AG09319 (cell line): ENCODE measurements at regions not wholly inside any gene's neighbourhood (a gene's known extent, or its start where the extent isn't known, plus 50 kb on each side); places are given as distances from the start of the nearest gene placed in this dataset.

ENCODE experiments used
- DNase-seq: peaks from one replicate; pipeline ENCODE4 v3.0.0-alpha.2; 2010; ENCODE audit warnings: low read depth; ENCODE audit errors: extremely low read depth
- CTCF ChIP-seq: IDR thresholded peaks from 2 replicates; pipeline ENCODE4 v1.5.1; 2011; ENCODE audit warnings: low read depth, mild to moderate bottlenecking, inconsistent platforms, low read length, moderate library complexity

DNA sequence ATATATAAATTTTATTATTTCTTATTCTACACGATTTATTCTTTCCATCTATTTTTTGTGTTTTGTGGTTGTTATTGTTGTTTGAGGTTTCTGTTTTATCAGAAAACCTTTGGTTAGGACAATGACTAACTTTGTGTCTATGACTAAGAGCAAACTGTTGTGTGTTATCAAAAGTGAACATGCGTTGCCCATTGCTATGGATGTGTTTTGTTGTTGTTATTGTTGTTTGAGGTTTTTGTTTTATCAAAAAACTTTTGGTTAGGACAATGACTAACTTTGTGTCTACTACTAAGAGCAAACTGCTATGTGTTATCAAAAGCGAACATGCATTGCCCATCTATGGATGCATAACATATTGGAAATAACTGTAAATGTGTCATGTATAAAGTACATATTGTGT lies 692.3 kb downstream of the SLITRK1 start:
- no peak for TF ChIP-seq CTCF

DNA sequence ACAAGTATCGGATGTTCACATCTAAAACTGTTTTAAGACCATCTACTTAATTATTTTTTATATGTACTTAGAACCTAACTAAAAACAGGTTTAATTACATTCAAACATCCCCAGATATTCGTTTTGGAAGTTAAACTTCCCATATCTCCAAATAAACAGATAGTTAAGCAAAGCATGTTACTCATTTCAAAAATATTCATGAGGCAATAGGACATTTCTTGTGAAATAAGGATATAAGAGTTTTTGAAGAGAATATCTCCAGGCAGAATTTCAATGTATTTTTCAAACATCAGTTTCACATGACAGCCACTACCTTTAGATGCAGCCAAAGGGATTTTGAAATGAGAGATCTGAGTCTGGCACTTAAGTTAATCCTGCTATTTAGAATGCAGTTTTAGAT lies 697.5 kb downstream of the SLITRK1 start:
- peak; percentile 39 for DNase-seq
- TF ChIP-seq CTCF: no peak

More for the DNA sequence above, 692.3 kb downstream of the SLITRK1 start:
- no peak for DNase-seq

GRCh38 chr13:83184150-83184475 lies 698.2 kb downstream of the SLITRK1 start:
- no peak for TF ChIP-seq CTCF
- no peak for DNase-seq

GRCh38 chr13:83183439-83184149 lies 698.7 kb downstream of the SLITRK1 start:
- no peak for DNase-seq
- no peak for TF ChIP-seq CTCF

- no peak for TF ChIP-seq CTCF
- DNase-seq: no peak
Measured at GRCh38 chr13:83182845-83183244, 699.4 kb downstream of the SLITRK1 start.

GRCh38 chr13:83178008-83178407 lies 704.3 kb downstream of the SLITRK1 start:
- no peak for DNase-seq
- no peak for TF ChIP-seq CTCF

GRCh38 chr13:83168590-83168989 lies 713.7 kb downstream of the SLITRK1 start:
- DNase-seq: peak; percentile 7
- TF ChIP-seq CTCF: no peak
